ENCODE measurements at regions not wholly inside any gene's neighbourhood (a gene's known extent, or its start where the extent isn't known, plus 50 kb on each side); places are given as distances from the start of the nearest gene placed in this dataset.

DNA sequence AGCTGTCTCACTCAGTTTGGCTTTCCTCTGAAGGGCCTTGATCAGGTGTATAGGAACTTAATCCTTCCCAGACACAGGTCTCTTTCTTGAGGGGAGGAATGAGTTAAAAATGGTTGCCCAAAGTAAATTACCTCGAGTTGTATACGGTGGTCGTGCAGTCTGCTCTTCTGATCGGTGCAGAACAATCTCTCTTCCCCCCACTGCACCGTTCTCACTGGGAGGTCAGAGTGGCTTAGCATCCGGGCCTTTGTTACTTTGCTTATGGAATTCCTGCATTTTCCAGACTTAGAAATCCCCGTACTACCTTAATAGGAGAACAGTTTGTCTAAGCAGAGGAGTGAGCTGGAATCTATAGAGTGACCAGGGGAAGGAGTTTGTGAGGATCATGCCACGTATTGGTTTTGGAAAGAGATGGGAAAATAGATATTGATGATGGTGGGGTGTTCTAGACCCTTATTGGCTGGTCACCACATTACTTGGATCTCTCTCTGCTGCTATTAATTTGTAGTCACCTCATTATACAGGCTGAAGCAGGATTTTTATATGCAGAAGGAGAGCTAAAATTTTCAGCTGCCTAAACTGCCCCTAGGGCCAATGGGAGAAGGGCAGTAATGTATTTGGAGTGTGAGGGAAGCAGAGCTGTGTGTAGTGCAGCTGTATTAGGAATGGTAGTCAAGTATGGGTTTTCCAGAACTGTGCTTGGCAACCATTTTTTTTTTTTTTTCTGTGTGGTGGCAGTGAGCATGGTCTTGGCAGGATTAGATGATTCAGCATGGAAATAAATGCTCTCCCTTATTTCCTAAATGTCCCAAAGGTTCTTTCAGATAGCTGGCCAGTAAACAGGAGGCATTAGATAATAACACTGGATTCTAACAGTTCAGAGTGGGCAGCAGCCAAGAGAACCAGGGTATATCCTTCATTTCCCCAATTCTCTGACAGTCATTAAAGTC lies 81.5 kb downstream of the NDUFS5 start:
- DNase-seq (ENCODE audit: low spot score), result no peak

DNA sequence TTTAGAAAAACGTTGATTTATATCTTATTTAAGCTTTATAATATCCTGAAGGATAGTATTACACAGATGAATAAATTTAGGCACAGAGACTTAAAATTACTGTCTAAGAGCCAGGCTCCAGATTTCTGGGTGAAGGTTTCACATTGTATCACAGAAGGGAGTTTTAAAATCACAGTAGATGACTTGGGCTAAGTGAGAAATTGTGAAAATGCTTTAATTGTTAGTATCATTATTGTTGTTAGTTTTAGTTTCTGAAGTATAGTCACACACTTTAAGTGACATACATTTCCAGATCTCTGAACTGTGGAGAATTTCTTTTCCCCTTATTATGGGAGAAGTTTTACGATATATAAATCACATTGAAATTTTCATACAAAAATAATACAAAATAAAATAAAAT lies 83.5 kb downstream of the NDUFS5 start:
- DNase-seq (ENCODE audit: low spot score), result no peak

DNA sequence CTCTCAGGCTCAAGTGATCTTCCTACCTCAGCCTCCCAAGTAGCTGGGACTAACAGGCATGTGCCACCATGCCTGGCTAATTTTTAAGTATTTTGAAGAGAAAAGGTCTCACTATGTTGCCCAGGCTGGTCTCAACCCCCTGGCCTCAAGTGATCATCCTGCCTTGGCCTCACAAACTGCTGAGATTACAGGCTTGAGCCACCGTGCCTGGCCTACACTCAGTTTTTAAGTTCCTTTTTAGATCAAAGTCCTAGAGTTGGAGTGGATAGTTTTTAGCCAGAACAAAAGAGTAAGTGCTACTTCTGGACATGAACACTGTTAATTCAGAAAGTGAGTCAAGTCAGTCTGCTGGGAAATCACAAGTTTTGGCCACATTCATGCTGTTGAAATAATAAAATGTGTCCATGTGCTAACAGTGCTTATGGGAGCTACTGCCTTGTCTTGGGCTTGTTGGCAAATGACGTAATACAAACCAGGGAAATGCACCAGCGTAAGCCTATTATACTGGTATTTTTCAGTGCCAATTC lies 84.2 kb downstream of the NDUFS5 start:
- DNase-seq (ENCODE audit: low spot score), result no peak

DNA sequence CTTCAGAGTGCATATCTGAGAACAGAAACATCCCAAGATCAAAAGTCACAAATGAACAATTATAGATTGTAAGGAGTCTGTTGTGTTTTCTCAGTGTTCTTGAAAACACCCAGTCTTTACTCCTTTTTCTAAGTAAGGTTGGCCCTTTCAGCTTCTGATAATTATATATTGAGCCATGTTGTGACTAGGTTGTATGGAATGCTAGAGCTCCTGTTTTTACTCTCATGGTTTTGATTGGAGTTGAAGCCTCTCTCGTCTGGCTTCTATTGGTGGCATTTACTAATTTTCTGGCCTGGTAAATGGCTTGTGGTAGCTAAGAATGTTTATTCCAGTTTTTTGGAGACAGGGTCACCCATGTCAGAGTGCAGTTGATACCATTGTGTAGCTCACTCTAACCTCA lies 84.7 kb downstream of the NDUFS5 start:
- DNase-seq (ENCODE audit: low spot score), result no peak

DNA sequence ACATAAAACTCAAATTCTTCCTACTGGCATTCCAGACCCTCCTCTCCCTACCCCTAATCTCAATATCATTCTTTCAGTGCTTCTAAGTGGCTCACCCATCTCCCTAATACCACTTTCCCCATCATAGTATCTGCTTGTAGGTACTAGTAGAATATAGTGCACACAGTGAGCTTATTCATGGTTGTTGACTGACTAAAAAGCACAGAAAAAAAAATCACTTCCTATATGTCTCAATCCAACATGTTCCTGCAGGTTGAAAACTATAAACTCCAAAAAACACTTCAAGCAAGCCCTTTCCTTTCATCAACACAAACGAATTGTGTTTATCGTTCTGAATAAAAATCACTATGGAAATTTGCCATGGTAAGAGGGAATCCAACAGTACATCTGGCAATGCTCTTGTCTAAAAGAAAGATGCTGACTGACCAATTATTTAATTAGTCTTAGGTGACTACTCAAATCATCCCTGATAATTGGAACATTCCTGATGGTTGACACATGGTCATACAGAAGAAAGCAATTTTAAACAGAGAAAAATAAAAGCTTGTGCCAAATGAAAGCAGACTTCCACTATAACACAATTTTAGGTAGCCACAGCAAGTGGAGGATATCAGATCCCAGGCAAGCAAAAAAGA lies 87.1 kb downstream of the NDUFS5 start:
- no peak for DNase-seq (ENCODE audit: low spot score)

DNA sequence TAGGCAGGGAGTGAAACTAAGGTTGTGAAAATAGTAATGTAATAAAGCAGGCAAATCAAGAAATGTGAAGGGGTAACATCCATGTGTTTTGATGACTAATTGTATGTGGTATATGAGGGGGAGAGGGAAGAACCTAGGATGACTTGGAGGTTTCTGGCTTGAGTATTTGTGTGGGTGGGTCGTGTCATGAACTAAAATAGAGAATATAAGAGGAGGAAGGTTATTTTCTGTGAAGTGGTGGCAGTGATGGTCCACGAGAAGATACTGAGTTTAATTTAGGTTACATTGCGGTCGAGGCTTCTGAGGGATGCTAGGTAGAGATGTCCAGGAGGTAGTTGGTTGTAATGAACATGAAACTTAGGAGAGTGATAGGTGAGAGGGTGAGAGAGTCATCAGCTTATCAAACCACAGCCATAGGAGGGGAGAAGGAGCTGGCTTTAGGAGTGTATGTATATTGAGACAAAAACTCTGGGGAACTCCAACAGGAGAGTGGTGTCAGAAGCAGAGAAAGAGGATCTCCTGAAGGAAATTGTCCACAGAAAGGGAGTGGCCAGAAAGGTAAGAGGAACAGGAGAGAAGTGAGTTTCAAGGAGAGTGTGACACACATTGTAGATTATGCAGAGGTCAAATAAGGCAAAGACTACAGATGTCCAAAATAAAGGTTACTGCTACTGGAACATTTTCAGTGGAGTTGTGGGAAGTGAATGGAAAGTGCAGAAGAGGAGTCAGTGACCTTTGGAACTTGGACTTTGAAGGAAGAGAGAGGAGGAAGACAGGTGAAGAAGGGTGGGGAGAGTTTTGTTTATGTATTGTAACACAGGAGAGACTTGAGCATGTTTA lies 89.0 kb upstream of the MACF1 start:
- peak; percentile 41 for DNase-seq (ENCODE audit: low spot score)

DNA sequence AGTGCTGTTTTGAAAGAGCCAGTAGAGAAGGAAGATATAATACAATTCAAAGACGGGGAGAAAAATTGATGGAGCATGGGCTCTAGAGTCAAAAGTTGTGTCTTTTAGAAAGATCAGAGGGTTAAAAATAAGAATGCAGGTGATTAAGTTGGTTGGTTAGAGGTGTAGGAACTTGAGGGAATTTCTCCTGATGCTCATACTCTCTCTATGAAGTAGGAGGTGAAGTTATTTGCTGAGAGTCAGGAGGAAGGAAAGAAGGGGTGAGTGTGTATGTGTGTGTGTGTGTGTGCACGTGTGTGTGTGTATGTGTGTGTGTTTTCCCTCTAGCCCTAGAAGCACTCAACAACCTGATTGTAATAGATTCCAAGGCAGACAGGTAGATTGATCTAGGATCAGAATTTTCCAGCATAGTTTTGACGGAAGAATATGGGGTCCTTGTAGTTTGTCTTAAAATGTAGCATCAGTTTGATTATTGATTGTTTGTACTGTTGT lies 88.3 kb upstream of the MACF1 start:
- no peak for DNase-seq (ENCODE audit: low spot score)

DNA sequence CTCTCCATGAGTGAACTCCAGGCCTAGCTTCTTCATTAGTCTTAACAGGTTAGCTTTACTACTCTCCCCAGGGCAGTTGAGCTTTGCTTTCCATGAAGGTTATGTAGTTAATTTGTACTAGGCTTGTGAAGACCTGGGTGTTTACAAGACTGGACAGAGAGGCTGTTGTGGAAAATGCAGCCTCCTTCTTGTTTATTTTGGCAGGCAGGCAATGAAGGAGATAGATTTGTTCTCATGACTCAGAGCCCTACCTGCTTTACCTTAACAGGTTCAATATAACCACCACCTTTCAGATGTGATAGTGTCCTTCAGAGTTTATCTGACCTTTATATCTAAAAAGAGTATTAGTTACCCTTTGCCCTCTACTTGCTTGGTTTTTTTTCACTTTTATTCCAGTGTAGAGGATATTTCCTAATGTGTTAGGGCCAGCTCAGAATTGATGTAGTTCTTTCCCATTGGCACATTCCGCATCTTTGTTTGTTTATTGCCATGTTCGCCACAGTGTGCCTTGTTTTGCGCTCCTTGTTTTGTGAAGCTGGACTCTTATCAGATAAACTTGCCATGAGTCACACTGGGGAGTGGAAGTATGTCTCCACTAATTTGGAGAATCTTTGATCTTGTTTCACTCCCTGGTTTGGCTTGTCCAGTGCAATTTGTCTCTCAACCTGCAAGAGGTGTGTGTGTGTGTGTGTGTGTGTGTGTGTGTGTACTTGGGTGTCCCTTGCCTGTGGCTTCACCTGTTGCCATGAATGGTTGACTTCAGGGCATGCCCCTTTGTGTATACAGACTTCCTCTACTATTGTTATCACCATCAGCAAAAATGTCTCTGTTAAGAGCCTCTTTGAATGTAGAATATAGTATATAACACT lies 87.4 kb upstream of the MACF1 start:
- DNase-seq (ENCODE audit: low spot score), result no peak

DNA sequence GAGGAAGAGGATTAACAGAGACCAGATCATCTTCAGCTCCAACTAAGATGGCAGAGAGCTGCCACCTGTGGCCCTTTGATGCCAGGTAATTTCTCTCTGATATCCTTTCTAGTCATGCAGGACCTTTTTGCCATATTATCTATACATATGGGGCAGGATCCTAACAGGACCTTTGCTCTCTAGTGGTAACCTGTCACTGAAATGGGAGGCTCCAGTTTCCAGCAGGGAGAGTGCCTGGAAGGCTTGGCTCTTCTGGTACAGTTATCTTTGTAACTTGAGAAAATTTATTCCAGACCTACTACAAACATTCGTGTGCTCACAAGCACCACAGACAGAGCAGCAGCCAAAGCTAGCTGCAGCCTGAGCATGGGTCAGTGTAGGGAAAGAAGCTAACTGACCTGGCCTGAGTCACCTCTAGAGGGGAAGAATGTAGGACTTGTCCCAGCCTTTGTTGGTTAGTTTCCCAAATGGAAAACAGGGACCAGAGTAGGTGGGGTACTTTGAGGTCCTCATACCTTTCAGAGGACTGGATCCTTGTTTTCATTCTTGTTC lies 86.5 kb upstream of the MACF1 start:
- no peak for DNase-seq (ENCODE audit: low spot score)

DNA sequence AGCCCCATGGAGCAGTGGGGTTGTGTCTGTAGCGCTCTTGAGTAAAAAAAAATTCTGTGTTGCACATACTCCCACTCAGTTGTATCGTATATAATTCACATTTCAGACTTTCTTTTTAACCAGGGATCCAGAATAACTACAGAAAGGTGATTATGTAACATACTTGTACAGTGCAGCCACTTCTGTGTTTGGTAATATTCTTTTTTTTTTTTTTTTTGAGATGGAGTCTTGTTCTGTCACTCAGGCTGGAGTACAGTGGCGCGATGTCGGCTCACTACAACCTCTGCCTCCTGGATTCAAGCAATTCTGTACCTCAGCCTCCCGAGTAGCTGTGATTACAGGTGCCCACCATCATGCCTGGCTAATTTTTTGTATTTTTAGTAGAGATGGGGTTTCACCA lies 82.4 kb upstream of the MACF1 start:
- DNase-seq (ENCODE audit: low spot score), result no peak

DNA sequence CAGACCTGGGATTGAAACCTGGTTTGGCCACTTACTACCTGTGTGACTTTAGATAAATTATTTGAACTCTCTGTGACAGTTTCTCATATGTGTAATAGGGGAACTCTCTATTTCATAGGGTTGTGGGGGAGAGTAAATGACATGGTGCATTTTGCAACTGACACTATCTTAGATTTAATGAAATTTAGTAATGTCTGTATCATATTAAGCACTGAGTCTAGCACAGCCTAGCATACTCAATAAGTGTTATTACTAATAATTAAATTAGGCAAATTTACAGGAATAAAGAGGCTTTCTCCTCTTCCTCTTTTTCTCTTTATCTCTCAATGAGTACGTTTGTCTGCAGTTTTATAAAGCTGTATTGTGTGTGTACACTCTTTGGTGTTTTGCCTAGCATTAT lies 80.2 kb upstream of the MACF1 start:
- no peak for DNase-seq (ENCODE audit: low spot score)

DNA sequence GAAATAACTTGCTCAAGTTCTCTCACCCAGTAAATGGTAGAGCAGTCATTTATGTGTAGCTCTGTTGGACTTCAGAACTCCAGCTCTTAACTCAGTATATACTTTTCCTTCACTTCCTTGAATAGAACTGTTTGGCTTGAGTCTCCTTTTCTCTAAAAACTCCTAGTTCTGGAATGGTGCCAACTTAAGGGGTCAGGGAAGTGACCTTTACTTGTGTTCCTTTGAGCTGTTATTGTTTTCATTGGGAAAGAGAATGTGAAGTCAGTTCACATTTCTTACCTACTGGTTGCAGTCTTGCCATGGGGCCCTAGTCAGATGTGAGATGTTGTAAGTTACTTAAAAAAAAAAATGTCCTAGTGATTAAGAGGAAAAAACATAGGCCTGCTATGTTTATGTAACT lies 77.0 kb upstream of the MACF1 start:
- peak; percentile 49 for DNase-seq (ENCODE audit: low spot score)

DNA sequence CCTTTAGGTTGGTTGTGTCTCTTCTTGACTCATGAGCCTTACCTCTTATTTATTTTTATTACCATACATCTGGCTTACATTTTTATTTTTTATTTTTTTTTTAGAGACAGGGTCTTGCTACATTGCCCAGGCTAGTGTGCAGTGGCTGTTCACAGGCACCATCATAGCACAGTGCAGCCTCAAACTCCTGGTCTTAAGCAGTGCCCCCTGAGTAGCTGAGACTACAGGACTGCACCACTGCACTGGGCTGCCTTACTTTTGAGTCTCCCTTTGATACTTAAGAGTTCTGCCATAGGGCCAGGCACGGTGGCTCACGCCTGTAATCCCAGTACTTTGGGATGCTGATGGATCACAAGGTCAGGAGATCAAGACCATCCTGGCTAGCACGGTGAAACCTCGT lies 76.4 kb upstream of the MACF1 start:
- DNase-seq (ENCODE audit: low spot score), result no peak

DNA sequence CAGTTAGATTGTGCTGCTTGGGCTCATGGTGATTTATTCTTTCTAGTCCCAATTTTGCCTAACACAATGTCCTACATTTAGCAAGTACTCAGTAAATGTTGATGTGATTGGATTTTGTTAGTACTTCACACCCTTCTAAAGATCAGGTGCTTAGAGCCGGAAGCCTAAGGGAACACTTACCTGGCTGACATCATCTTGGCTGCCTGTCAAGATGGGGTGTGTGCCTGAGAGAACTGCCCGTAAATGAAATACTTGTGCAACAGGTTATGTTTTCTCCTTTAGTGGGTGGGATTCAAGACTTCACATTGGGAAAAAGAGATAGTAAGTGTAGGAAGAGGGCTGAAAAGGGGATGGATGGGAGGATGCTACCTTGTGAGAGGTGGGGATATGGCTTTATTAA lies 75.5 kb upstream of the MACF1 start:
- peak; percentile 89 for DNase-seq (ENCODE audit: low spot score)

DNA sequence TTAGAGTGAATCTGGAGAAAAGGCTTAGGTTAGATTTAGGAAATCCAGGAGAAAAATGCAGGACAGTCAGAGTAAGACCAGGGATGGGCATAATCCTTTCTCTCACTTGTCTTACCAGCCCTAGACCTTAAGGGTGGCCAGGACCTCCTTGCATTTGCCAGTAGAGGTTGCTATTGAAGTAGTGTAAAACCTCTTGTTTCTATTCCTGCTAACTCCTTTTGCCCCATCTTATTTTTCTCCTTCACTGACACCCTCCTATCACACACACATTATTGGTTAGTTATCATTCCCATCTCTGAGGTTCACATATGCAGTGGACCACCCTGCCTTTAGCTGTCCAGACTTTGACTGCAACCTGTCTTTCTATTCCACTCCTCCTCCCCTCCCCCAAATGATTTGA lies 75.0 kb upstream of the MACF1 start:
- peak; percentile 37 for DNase-seq (ENCODE audit: low spot score)

DNA sequence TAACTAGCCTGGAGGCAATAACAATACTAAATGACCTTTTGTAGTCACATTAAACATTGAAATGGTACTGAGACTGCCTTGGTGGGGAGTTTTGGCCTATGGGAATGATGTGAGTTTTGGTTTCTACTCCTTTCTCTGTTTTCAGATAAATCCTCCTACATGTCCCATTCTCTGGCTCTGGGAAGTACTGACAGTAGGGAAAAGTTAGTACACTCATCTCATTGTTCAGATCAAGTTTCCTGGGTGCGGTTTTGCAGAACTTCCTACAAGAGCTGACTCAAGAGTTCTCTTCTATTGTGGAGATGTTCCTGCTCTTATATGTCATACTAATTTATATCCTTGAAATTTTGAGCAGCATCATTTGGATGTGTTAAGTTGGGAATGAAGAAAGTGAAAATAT lies 74.2 kb upstream of the MACF1 start:
- no peak for DNase-seq (ENCODE audit: low spot score)

DNA sequence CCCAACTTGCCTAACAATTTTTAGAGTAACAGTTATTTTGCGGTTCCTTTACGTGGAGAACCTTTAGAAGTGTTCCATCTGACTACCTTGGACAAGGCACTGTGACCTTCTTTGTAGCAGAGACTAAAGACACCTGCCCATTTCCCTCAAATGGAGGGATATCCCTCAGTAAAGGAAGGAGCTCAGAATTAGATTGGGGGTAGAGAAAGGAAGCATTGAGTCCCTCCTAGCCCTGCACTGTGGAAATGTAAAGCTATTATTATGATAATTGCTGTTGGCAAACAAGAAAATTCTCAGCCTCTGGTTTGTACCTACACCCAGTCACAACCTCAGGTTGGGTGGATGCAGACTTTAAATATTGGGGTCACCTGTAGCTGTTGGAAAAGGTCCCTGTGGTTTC lies 72.6 kb upstream of the MACF1 start:
- DNase-seq (ENCODE audit: low spot score), result no peak

DNA sequence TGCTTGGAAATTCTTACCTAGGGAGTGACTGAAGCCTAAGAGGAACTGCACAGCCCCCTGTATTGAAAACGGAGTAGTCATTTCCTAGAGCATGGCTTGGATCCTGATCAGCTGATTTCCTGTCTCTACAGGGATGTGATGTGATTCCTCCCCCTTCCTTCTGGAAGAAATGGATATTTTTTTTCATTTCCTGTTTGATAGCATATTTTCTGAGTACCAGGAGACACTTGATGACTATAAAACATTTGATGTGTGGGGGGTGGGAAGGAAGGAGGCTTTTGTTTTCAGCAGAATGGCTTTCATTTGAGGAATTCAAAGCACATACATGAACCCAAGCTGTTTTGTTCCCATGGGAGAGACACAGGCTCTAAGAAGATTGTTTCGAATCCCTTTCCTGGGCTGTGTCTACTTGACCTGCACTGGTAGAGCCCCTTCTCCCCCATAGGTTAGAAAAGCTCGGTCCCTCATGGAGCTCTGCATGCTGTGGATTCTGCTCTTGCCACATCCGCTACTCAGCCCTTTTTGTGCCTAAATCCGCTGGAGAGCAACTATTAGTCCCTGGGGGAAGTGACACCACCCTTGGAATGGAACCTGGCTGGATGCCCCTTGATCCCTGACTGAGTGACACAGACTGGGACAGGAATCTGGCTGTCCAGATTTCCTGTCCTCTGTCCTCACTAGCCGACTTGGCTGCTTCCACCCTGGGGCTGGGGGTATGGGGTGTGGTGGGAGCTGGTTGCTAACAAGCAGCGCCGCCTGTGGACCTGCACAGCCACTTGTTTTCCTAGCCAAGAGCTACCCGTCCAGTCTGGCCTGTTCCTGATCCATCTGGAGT lies 71.8 kb upstream of the MACF1 start:
- DNase-seq (ENCODE audit: low spot score), result peak; percentile 87

DNA sequence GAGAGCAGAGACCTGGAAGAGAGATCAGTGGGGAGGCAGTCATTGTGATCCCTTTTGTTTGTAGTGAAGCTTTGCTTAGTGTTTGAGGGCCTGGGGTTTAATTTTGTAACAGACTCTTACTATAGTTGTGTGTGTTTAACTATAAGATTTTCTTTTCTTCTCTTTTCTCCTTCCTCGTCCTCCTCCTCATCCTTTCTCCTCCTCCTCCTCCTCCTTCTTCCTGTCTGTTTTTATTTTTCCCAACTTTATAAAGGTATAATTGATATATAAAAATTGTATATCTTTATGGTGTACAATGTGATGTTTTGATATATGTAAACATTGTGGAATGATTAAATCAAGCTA lies 71.2 kb upstream of the MACF1 start:
- DNase-seq (ENCODE audit: low spot score), result no peak

Measured in HT-29 (cell line).